H1 (cell line): ENCODE measurements at regions not wholly inside any gene's neighbourhood (a gene's known extent, or its start where the extent isn't known, plus 50 kb on each side); places are given as distances from the start of the nearest gene placed in this dataset.

Source experiments
- CTCF ChIP-seq, 3 experiments: IDR thresholded peaks; 1 replicate in 2 of 3; 2 replicates in 1 of 3; pipeline versions ENCODE4 v1.5.1 to v1.6.1; 2011; ENCODE audit warnings: low read length in 3 of 3, mild to moderate bottlenecking in 3 of 3, inconsistent platforms in 2 of 3, low read depth in 1 of 3, moderate library complexity in 1 of 3; ENCODE audit not compliant: insufficient read depth in 1 of 3; ENCODE audit errors: control extremely low read depth in 1 of 3
- EP300 ChIP-seq, 2 experiments: IDR thresholded peaks; 1 replicate in 1 of 2; 2 replicates in 1 of 2; pipeline ENCODE4 v1.6.1; 2011 to 2012; ENCODE audit warnings: low read depth in 2 of 2, low read length in 2 of 2, mild to moderate bottlenecking in 2 of 2, borderline replicate concordance in 1 of 2, inconsistent platforms in 1 of 2, moderate library complexity in 1 of 2
- EZH2 ChIP-seq: fragments of 200-600 bp; sonication (generic); IDR thresholded peaks from 2 replicates; pipeline ENCODE4 v1.7.1; 2012; ENCODE audit warnings: low read depth, mild to moderate bottlenecking, moderate library complexity, low read length, inconsistent platforms; ENCODE audit not compliant: severe bottlenecking
- JUN ChIP-seq: IDR thresholded peaks from 2 replicates; pipeline ENCODE4 v1.6.1; 2011; ENCODE audit warnings: low read depth, mild to moderate bottlenecking, improper control_type of control experiment, low read length
- POLR2A ChIP-seq, 2 experiments: IDR thresholded peaks; 1 replicate in 1 of 2; 2 replicates in 1 of 2; pipeline ENCODE4 v1.6.1; 2011; ENCODE audit warnings: low read depth in 2 of 2, low read length in 2 of 2, mild to moderate bottlenecking in 2 of 2; ENCODE audit errors: control extremely low read depth in 1 of 2
- POLR2AphosphoS5 ChIP-seq: IDR thresholded peaks from 2 replicates; pipeline ENCODE4 v1.6.1; 2011; ENCODE audit warnings: low read depth, low read length
- RNF2 ChIP-seq: fragments of 200-900, 300-1000 bp; sonication (generic); IDR thresholded peaks from 2 replicates; pipeline ENCODE4 v1.7.1; 2016; ENCODE audit warnings: borderline replicate concordance, low read depth, mild to moderate bottlenecking, antibody characterized with exemption, low read length; ENCODE audit not compliant: poor library complexity, severe bottlenecking; ENCODE audit errors: missing control alignments
- SRF ChIP-seq: IDR thresholded peaks from 2 replicates; pipeline ENCODE4 v1.6.1; 2011; ENCODE audit warnings: mild to moderate bottlenecking, low read depth, low read length, moderate library complexity
- TBP ChIP-seq: IDR thresholded peaks from 2 replicates; pipeline ENCODE4 v1.6.1; 2011; ENCODE audit warnings: low read depth, low read length, improper control_type of control experiment

GRCh38 chr22:48001101-48001500 lies 1238.7 kb downstream of the TBC1D22A start:
- no peak for TF ChIP-seq RNF2
- TF ChIP-seq CTCF (IDR thresholded peaks at IDR 0.05; ENCODE audit: control extremely low read depth in 1 of 3, insufficient read depth in 1 of 3, low read depth in 1 of 3, low read length in 3 of 3): no peak
- TF ChIP-seq POLR2A (IDR thresholded peaks at IDR 0.05; ENCODE audit: control extremely low read depth in 1 of 2, low read depth in 2 of 2, low read length in 2 of 2): no peak
- no peak for TF ChIP-seq JUN
- no peak for TF ChIP-seq SRF
- no peak for TF ChIP-seq TBP
- TF ChIP-seq EZH2: no peak
- no peak for TF ChIP-seq EP300 (IDR thresholded peaks at IDR 0.05; ENCODE audit: borderline replicate concordance in 1 of 2, low read depth in 2 of 2, low read length in 2 of 2)
- no peak for TF ChIP-seq POLR2AphosphoS5
